CD4-positive, alpha-beta T cell treated with Interleukin-4 for 4 hours (primary cell): ENCODE measurements at regions not wholly inside any gene's neighbourhood (a gene's known extent, or its start where the extent isn't known, plus 50 kb on each side); places are given as distances from the start of the nearest gene placed in this dataset.

Experiments used
- DNase-seq: peaks from one replicate; pipeline ENCODE4 v3.0.0-alpha.2; 2020

GRCh38 chr20:23200914-23201313, 114.8 kb upstream of the CD93 start:
- no peak for DNase-seq

GRCh38 chr20:23200413-23200812, 114.3 kb upstream of the CD93 start:
- DNase-seq = no peak

GRCh38 chr20:23199356-23199755, 113.2 kb upstream of the CD93 start:
- no peak for DNase-seq

DNA sequence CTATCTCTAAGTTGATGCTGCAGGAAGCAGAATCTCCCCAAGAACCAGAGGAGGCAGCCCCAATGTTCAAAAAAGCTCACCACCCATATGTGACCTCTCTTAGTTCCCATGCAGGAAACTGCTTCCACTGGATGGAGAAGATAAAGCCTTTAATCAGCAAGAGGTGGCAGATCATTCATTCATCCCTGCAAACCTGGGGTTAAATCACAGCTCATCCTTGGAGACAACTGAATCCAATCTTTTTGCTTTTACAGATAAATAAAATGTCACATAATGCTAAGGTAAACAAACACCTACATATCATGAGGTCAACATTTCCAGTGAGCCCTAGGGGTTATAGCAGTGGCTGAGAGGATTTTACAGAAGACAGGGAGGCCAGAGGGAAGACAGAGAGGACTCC, 112.7 kb upstream of the CD93 start:
- DNase-seq = no peak

DNA sequence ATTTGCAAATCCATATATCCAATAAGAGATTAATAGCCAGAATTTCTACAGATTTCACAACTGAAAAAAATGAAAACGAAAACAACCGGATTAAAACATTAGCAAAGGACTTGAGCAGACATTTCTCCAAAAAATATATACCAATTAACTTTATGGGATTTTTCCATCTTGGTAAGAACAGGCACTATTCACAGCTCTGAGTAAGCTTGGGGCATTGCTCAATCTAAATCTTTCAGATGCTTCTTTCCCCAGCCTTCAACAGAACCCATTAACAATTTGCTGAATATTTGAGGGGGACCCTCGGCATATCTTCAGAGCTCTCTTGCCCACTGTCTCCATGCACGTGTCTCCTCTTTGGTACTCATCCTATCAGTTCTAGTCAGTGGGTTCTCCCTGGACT, 111.7 kb upstream of the CD93 start:
- no peak for DNase-seq

DNA sequence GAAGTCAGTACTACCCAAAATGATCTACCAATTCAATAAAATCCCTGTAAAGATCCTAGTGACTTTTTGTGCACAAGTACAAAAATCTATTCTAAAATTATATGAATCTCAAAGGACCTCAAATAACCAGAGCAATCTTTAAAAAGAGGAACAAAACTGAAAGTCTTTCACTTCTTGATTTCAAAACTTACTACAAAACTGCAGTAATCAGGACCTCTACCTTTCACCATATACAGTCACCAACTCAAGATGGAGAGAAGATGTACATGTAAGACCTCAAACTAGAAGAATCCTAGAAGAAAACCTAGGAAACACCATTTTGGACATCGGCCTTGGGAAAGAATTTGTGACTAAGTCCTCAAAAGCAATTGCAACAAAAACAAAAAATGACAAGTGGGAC, 109.5 kb upstream of the CD93 start:
- no peak for DNase-seq

GRCh38 chr20:23193801-23194384, 107.8 kb upstream of the CD93 start:
- DNase-seq = no peak

DNA sequence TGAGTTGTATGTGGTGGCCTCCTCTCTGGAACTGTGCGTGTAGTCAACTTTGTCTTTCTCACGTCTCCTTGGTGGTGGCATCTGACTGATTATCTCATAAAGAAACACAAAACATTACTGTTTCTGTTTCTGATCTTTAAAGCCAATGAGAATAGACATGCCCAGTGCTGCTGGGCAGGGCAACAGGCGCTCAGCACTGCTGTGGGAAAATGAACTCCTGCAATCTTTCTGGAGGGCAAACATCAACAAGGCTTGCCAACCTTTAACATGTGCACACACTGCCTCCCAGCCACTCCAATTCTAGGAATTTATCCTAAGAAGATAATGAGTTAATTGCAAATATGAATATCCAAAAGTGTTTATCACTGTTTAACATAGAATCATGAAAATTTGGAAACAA, 106.3 kb upstream of the CD93 start:
- no peak for DNase-seq

- no peak for DNase-seq
These were observed 104.4 kb upstream of the CD93 start for GRCh38 chr20:23190557-23190956.

- no peak for DNase-seq
These were observed 103.7 kb upstream of the CD93 start for GRCh38 chr20:23189854-23190253.

- DNase-seq = no peak
These were observed 103.2 kb upstream of the CD93 start for GRCh38 chr20:23189341-23189740.

DNA sequence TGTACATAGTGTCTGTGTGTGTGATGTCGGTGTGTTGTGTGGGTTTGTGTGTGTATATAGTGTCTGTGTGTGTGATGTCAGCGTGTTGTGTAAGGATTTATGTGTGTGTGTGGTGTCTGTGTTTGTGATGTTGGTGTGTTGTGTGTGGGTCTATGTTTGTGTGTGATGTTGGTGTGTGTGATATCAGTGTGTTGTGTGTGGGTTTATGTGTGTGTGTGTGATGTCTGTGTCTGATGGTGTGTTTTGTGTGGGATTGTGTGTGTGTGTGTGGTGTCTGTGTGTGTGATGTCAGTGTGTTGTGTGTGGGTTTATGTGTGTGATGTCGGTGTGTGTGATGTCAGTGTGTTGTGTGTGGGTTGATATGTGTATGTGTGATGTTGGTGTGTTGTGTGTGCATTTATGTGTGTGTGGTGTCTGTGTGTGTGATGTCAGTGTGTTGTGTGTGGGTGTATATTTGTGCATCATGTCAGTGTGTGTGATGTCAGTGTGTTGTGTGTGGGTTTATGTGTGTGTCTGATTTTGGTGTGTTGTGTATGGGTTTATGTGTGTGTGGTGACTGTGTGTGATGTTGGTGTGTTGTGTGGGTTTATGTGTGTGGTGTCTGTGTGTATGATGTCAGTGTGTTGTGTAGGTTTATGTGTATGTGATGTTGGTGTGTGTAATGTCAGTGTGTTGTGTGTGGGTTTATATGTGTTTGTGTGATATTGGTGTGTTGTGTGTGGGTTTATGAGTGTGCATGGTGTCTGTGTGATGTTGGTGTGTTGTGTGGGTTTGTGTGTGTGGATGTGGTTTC, 102.4 kb upstream of the CD93 start:
- DNase-seq = no peak

DNA sequence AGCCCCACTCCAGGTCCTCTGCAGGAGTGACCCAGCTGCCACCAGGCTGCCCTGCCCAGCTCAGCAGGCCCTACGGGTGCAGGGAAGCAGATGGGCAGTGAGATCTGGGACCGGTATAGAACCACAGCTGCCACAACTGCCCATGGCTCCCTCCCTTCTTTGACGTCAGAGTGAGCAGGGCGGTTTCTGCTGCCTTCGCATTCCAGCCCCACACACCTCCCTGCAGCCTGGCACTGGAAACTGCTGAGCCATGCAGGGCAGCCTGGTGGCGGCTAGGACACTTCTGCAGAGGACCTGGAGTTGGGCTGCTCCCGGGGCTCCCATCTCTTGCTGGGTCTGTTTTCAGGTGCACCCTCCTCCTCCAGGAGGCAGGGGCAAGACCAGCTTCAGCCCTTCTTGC, 101.6 kb upstream of the CD93 start:
- no peak for DNase-seq

DNA sequence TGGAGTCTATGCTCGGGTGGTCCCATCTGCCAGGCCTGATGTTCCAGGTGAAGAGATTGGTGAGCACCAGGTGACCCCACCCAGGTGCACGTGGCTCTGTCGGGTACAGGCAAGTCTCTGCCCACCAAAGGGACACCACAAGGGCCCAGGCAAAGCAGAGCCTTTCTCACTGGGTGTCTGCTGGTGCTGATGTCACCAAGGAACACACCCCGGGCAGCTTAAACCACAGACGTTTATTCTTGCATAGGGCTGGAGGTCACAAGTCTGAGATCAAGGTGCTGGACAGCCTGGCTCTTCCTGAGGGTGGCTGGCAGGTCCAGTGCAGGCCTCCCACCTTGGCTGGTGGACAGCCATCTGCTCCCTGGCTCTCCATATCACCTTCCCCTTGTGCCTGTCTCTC, 100.7 kb upstream of the CD93 start:
- DNase-seq = no peak

GRCh38 chr20:23180451-23180921, 94.4 kb upstream of the CD93 start:
- DNase-seq = no peak

DNA sequence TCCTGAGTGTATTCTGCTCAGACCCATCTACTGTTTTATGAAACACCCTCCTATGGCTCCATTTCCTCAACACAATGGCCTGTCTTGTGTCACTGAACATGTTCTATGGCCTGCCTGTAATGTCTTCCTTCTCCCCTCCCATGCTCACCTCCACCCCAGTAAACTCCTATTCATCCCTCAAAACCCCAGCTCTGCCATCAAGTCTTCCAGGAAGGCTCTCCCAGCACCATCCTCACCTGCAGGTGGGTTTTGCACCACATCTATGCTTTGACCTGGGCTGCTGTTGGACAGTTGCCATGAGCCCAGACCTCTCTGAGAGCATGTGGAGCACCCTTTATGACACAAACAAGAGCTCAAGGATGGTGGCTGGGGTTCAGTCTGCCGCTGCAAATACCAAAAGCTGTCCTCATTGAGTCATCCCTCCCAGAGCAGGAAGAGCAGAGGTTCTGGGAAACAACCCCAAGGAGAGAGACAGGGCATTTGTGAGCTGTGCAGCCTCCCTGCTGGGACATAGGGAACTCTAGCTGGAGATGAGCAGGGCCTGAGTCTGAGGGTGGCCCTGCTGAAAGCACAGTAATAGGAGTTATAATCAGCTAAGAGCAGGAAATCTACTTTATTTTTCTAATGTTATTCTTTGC, 93.8 kb upstream of the CD93 start:
- DNase-seq = no peak

GRCh38 chr20:23178806-23179205, 92.7 kb upstream of the CD93 start:
- DNase-seq = no peak

GRCh38 chr20:23174821-23175220, 88.7 kb upstream of the CD93 start:
- no peak for DNase-seq

DNA sequence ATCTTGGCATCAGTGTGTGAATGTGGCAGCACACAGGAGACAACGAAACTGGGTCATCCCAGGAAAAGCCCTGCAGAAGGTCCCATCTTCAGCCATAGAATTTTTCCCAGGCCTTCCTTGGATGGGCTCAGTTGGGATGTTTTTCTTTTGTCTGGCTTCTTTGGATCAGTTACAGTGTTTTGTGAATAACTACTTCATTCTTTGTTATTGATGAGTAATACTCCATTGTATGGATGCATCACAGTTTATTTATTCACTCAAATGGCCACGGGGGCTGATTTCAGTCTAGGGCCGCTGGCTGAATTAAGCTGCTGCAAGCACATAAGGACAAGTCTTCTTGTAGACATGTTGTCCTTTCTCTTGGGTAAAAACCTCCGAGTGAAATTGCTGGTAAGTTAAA, 81.3 kb upstream of the CD93 start:
- DNase-seq = no peak

- DNase-seq = no peak
These were observed 80.4 kb upstream of the CD93 start for GRCh38 chr20:23166563-23166962.

DNA sequence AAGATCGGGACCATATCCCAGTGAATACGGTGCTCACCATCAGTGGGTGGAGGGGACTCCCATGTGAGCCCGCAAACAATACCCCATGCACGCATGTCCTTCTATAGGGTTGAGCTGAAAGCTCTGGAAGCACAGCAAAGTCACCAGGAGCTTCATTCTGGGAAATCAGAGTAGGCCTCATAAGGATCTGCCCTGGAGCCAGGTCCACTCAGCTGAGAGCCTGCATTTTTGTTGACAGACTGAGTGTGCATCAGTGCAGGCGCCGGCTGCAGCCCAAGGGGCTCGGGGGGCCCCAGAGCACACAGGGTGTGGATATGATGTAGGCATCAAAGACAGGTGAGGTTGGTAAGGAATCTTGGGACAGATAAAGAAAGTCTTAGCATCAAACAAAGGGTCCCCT, 79.8 kb upstream of the CD93 start:
- no peak for DNase-seq

GRCh38 chr20:23165307-23165750, 79.2 kb upstream of the CD93 start:
- no peak for DNase-seq

- DNase-seq = no peak
These were observed 78.1 kb upstream of the CD93 start for GRCh38 chr20:23164176-23164601.

DNA sequence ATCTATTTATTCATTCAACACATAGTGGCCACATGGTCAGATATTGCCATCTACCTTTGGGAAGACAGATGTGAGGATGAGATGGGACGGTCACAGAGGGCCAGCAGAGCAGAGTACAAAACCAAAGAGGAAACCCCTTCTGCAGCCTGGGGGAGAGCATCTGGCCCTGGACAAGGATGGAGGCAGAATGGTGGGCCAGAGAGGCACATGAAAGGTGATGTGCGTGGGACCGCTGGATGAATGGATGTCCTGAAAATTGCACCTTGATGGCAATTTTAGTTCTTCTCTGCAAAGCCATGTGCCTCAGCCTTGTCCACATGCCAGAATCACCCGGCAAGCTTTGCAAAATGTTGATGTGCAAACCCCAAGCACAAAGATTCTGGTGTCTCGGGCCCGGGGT, 77.4 kb upstream of the CD93 start:
- no peak for DNase-seq
